GM21619 (cell line): ENCODE measurements at regions not wholly inside any gene's neighbourhood (a gene's known extent, or its start where the extent isn't known, plus 50 kb on each side); places are given as distances from the start of the nearest gene placed in this dataset.
A peak's percentile ranks its signal among the peaks of the same experiment; 100 is the strongest.

Source experiments
- ATAC-seq: cut with Tn5 transposase; IDR thresholded peaks from one replicate; pipeline ENCODE4 v1.9.1; 2021; ENCODE audit not compliant: unreplicated experiment

DNA sequence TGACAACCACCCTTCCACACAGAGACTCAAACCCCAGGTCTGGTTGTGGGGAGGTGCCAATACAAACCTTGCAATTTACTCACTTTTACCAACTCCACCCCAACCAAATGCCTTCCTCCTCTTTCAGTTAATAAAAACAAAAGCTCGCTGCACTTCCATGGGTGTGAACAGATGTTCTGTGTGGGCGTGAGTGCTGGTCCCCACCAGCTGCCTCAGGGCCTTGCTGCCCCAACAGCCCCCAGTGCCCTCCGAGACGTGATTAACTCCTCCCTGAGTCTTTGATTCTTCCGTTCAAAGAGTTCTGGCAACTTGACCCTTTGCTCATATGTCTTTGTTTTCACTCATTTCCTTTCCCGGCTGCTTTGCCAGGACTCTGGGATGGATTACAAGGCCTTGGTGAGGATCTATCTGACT, 258.9 kb upstream of the CXCR4 start:
- no peak for ATAC-seq

DNA sequence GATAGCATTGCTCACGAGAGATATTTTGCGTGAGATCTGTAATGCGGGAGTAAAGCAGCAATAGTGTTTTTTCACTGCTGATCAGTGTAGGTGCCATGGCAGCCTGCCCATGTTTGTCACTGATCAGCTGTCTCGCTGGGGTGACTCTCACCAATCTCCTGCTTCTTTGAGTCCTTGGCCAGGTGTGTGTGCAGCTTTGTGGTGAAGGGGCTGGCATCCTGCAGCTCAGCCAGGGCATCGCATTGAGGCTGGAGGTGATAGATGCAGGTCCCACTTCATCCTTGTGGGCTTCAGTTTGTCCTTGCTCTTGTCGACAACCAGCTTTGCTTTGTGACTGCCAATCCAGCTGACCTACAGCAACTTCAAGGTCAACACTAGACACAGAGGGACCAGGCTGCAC, 258.3 kb upstream of the CXCR4 start:
- ATAC-seq, result no peak

DNA sequence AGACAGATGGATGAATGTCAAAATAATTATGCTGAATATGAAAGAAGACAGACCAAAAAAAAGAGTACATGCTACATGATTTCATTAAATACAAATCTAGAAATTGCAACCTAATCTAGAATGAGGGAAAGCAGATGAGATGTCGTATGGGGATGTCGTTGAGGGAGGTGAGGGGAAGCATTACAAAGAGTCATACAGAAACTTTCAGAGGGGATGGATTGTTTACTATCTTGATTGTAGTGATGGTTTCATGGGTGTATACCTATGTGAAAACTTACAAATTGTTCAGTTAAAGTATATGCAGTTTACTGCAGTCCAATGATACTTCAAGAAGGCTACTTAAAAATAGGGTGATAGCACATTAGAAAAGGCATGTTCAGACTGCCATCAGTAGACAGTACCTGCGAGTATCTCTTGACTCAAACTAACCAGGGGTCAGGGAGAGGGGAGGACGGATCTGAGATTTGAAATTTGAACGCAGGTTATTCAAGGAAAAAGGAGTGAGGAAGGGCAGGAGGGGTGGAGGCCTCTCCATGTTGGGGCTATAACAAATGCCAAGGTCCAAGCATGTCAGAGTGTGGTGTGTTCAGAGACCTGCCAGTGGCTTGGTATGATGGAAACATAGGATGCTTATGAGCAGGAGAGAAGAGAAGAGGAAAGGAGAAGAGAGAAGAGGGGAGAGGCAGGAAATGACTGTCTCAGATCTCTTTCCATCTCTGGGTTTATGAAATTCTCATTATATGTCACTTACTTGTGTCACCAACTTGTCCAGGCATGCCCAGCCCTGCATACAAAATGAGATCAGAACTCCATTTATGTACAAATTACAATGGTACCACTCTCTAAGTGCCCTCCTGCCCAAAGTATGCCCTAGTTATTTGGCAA, 257.3 kb upstream of the CXCR4 start:
- ATAC-seq, result peak; percentile 49

DNA sequence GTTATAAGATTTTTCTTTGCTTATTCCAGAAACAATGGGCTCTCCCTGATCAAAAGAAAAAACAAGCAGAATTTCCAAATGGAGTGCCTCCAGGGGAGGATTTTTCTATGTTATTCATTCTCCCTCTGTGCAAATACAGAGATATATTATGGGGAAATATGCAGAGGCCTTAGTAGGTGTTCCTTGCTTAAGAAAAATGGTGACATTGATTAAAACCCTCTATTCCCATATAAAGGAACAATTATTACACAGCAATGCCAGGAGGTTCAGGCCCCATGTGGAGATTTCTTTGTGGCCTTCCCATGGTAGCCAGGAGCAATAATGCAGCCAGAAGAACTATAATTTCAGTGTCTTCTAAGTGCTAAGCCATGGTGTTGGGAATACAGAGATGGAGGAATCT, 255.9 kb upstream of the CXCR4 start:
- no peak for ATAC-seq

DNA sequence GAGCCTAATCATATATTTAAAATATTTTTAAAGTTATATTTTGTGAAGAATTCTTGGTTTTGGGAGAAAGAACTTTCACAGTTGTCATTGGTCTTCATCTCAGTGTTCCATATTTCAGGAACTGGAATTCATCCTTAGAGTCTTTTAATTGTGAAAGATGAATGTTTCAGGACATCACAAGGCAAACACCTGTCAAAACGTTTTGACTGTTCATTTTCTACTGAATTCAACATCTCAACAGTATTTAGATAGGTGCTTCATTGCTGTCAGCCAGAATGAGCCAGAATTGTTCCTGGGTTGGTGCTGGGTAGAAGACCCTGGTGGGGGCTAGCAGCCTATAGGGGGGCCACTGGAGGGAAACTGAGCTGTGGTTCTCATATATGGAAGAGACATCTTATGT, 255.1 kb upstream of the CXCR4 start:
- ATAC-seq, result no peak

DNA sequence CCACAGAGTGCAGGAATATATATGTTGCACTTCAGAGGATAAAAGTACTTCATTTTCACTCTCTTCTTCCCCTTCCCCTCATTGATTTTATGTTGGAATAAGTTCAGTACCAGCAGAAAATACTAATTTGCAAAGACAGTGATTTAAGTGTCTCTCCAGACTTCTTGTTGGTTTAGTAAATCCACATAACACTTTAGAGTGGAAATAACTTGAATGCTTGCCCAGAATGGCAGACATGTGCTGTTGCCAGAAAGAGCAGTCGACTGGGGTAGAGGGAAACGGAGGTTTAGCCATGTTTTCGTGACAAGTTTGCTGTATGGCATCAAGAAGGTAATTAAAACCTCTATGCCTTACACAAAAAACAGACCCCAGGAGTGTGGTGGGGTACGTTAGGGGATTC, 246.0 kb upstream of the CXCR4 start:
- no peak for ATAC-seq

DNA sequence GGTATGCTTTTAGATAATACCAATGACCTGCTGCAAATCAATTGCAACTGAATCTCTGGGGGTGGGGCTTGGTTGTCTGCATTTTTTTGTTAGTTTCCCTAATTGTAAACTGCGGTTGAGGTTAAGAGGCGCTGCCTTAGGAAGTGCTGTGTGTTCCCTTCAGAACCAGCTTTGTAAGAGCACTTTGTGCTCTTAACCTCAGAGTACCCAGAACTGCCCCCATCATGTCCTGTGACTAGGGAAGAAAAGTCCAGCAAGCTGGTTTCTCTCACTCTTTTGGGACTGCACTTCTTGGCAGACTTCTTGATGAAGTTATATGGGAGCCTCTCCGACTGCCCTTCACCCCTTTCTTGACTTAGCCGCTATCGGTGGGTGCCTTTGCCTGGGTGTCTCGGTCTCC, 245.5 kb upstream of the CXCR4 start:
- no peak for ATAC-seq

DNA sequence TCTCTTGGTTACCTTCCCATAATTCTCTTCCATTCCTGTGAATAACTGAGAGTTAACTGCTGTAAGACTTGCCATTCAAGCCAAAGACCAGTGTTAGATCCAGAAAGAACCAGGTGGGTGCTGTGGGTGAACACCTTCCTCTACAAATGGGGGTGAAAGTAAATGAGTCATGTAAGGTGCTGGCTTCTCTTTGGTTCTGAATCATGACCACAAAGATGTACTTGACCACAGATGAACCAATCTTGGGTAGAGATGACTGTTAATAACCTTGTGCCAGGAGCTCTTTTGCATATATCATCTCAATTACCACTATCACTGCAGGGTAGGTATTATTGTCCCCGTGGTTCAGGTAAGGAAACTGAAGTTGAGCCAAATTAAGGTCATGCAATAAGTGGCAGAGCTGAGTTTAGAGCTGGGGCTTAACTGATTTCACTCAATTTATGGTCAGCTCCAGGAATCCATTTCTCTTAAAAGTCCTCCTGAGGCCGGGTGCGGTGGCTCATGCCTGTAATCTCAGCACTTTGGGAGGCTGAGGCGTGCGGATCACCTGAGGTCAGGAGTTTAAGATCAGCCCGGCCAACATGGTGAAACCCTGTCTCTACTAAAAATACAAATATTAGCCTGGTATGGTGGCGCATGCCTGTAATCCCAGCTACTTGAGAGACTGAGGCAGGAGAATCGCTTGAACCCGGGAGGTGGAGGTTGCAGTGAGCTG, 244.9 kb upstream of the CXCR4 start:
- ATAC-seq, result peak; percentile 98

DNA sequence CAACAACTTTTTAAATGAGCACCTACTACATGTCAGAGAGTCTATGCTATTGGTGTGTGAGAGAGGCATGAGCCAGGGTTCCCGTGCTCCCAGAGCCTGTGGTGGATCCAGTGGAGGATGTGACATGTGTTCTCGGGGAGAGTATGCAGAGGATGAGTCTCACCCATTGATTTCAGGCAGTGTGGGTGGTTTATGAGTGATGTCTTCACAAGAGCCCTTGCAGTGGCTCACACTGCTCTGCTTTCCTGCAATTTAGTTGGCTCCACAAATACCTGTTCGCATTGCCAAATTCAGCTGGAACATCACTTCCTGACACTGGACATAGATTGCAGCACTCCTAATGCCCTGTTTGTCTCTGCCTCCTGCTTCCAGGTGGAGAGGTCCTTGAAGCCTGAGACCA, 243.6 kb upstream of the CXCR4 start:
- no peak for ATAC-seq

DNA sequence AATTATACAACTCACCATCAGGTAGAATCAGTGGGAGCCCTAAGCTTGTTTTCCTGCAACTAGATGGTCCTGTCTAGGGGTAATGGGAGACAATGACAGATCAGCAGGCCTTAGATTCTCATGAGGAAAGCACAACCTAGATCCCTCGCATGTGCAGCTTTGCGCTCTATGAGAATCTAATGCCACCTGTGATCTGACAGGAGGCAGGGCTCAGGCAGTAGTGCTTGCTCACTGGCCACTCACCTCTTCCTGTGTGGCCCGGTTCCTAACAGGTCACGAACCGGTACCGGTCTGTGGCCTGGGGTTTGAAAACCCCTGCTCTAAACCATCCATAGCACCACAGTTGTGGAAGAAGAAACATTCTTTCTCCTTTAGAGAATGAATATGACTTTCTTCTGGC, 242.8 kb upstream of the CXCR4 start:
- no peak for ATAC-seq

DNA sequence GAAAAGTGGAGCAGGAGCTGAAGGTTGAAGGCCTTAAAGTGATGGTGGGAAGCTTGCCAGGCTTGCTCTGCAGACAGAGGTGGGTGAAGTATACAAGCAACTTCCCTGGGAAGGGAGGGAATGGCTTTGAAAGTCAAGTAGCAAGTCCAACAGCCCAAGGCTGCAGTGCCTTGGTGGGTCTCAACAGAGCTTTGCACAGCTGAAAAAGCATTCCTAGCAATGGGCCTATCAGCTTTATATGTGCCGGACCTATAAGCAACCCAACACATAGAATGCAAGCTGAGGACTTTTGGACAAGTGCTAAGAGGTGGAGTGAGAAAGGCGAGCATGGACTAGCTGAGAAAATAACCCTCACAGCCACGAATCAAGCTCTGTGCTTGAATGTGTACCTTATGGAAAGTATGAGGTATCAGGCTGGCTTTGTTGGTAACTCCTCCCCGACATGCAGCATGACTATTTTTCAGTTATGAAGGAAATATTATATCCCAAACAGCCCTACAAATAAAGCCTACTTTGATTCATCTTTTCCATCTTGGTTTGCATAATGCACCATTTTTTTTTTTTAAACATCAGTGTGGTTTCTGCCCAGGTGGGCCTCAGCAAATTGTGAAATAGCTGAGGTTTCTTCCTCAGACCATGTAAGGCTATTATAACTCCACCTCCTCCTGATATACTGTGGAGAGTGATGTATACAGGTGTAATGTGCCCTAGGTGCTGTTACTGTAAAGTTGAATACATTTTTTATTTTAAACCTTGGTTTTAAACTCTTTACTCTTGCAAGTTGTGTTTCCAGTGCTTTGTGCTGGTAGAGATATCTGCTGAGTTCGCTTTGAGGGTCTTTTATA, 241.4 kb upstream of the CXCR4 start:
- ATAC-seq, result no peak

DNA sequence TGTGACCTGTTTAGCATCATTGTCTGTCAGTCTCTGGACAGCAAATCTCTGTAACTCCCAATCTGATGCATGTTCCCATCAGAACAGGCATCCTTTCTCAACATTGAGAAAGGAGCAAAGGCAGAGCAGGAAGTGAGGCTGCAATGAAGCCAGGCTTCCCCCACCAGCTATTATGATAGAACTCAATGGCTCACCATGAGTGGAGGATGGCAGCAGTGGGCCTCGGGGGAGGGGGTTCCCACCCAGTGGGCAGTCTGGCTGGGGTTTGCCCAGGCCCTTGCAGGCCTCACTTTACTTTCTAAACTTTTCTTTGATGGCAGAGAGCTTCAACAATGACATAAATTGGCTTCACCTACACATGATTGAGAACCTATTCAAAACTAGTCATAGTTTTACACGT, 240.6 kb upstream of the CXCR4 start:
- no peak for ATAC-seq

DNA sequence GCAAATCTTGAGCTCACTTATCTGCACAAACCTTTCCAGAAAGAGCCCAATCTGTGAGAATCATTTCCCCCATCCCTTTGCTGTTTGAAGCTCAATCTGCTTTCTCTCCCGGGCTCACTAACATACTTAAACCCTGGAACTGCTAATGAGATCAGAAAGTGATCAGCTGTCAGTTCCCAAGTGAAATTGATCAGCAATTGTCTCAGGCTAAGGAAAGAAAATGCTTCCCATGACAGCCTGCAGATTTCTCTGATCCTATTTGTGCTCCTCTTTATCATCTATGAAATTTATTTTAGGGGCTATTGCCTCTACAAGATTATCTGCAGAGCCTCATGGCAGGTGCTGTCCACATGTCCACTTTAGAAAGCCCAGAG, 239.0 kb upstream of the CXCR4 start:
- no peak for ATAC-seq

DNA sequence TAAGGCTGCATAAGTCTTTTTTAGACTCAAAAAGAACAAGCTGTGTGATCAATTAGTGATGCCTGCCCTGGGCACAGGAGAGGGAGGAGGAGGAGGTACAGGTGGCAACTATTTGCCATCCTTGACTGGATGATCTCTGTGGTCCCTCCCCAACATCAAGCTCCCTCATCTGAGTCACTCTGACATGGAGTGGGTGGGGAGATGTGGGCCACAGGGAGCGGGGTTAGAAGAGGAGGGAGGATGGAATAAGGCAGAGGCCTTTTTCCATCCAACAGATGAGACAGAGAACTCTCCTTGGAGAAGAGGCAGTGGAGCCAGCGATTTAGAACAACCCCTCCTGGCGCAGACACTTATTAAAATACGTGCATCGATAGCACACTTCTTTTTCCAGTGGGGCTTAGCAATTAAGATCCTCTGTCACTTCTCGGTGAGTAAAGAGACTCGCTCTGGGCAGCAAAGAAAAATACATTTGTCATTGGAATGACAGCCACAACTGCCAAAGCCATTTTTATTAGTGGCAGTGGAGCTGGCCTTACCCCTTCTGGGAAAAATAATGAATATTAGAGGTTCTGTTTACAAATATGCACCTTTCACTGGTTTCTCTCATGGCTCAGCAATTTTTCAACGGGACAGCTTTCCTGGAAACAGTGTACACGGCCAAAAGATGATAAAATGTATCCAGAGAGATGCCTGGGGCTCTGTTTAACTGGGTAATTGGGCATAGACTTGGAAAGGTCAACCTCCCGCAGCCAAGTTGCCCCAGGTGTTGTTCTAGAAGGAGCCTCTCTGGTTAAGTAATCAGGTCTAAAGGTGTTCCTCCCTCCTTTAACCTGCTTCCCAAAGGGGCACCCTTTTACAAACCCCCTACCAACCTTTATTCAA, 238.4 kb upstream of the CXCR4 start:
- ATAC-seq, result no peak

DNA sequence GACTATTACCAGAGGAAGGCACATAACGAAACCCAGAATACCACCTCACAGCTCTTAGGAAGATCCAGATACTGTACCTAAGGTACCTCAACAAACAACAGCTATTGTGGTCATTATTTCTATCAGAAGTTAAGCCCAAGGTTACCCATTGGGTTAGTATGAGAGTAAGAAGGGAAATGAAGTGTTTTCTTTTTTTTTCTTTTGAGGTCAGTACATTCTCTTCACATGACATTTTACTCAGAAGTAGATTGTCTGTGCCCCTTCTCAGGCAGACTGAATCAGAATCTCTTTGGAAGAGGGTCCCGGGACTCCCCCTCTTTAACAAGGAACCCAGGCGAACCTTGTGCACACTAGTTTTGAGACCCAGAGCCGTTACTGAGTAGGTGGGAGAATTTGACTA, 233.7 kb upstream of the CXCR4 start:
- no peak for ATAC-seq

DNA sequence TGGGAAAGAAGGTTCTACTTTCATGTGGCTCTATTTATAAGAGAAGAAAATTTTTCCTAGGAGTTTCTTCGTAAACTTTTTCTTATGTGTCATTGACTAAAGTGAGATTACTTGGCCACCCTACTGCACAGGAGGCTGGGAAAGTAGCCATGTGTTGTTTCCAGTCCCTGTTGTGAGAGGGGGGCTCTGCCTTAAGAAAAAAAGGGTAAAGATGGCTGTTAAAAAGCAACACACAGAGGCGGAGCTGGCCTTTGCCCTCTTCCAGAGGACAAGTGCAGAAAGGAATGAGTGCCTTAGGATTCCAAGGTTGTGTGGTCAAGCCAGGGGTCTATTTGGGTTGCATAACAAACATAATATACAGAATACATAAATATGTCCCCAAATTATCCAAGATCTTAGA, 230.0 kb upstream of the CXCR4 start:
- no peak for ATAC-seq

DNA sequence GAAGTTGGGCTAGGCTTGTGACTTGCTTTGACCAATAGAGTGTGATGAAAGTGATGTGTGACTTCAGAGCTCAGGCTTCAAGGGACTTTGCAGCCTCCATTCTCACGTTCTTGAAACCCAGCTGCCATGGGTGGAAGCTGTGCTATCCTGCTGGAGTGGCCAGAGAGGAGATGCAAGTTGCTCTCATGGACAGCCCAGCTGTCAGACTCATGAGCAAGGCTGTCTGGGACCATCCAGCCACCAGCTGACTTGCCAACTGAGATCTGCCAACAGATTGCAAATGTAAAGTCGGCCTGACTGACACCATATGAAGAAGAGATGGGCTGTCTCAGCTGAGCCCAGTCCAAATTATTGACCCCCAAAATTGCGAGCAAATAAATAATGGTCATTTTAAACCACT, 226.4 kb upstream of the CXCR4 start:
- no peak for ATAC-seq

DNA sequence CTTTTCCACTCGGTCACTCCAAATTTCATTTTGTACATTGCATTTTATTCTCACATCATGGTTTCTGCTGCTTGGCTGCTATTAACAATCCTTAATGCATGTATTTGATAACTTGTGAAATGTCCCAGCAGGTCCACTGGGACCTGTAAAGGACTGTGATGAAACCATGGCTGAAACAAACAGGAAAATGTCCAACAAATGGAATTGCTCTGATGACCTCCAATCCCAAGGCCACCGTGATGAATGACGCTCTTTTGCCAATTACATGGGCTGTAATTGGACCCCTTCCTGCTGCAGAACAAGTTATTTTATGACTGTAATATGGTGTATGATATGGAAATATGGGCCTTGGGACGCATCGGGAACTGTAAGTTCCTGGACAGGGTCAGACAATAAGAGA, 224.2 kb upstream of the CXCR4 start:
- no peak for ATAC-seq

DNA sequence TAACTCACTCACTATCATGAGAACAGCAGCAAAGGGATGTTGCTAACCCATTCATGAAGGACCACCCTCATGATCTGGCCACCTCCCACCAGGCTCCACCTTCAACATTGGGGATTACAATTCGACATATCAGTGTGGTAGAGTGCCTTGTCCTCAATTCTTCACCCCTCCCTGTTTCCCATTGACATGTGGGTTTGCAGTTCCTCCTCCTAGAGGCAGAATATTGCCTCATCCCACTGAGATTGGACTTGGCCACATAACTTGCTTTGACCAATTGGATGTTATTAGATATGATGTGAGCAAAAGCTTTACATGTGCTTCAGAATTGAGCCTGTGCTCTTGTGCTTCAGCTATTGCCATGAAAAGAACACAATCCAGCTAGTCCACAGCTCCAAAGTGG, 217.0 kb upstream of the CXCR4 start:
- no peak for ATAC-seq

DNA sequence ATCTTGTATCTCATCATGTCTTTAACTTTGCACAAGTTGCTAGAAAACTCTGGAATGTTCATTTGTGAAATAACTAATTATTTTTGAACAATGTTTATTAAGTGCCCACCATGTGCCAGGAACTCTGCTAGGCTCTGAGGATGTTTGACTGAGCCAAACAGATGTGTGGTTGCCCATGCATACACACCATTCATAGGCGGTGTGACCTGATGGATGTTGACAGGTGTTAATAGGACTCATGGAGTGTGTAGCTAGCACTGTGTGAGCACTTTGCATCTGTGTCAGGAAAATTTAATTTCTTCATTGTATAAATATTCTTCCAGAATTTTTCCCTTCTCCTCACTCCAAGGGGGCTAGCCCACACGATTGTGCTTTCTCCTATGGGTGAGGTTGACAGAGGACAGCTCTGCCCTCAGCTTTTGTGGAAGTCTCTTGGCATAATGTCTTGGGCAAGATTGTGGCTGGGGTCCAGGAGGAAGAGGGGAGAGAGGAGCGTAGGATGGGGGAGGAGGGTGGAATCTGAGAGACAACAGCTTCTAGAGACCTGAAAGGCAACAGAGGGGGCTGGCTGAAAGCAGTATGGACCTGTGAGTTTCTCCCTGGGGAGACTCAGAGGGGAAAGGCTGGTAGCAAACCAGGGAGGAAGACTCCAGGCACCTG, 214.6 kb upstream of the CXCR4 start:
- no peak for ATAC-seq
